ENCODE measurements at regions not wholly inside any gene's neighbourhood (a gene's known extent, or its start where the extent isn't known, plus 50 kb on each side); places are given as distances from the start of the nearest gene placed in this dataset.

DNA sequence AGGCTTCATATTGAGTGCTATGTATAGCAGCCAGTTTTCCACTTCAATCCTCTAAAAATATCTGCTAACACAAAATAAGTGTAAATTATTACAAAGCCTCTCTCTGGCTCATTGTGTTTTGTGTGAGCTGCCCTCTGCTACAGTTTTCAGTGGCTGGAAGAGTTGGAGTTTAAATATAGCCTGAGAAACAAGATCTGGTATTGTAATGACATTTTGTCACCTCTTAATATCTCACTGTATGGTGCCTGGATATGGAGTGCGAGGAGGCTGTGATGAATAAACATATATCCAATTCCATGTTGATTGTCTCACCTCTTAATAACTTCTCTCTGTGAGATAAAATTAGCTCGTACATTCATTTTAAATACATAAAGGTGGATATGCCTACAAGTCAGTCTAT is 269.7 kb downstream of the FLRT2 start:
- no peak for DNase-seq
- Histone ChIP-seq H3K4me1 (no peaks in the 10 kb centered on the region), H3K36me3 (no peaks in the 10 kb centered on the region), H3K9me3 (no peaks in the 10 kb centered on the region), H3K27ac (no peak overlapping the region), H3K4me3 (no peak overlapping the region), H3K27me3 (no peaks in the 10 kb centered on the region)
- intact Hi-C loops (cut with DNase I; ENCODE audit: low total_unique reads), result no loop called here
- TF ChIP-seq, protein P1, sequence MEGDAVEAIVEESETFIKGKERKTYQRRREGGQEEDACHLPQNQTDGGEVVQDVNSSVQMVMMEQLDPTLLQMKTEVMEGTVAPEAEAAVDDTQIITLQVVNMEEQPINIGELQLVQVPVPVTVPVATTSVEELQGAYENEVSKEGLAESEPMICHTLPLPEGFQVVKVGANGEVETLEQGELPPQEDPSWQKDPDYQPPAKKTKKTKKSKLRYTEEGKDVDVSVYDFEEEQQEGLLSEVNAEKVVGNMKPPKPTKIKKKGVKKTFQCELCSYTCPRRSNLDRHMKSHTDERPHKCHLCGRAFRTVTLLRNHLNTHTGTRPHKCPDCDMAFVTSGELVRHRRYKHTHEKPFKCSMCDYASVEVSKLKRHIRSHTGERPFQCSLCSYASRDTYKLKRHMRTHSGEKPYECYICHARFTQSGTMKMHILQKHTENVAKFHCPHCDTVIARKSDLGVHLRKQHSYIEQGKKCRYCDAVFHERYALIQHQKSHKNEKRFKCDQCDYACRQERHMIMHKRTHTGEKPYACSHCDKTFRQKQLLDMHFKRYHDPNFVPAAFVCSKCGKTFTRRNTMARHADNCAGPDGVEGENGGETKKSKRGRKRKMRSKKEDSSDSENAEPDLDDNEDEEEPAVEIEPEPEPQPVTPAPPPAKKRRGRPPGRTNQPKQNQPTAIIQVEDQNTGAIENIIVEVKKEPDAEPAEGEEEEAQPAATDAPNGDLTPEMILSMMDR (IDR thresholded peaks at IDR 0.05), result no peak

DNA sequence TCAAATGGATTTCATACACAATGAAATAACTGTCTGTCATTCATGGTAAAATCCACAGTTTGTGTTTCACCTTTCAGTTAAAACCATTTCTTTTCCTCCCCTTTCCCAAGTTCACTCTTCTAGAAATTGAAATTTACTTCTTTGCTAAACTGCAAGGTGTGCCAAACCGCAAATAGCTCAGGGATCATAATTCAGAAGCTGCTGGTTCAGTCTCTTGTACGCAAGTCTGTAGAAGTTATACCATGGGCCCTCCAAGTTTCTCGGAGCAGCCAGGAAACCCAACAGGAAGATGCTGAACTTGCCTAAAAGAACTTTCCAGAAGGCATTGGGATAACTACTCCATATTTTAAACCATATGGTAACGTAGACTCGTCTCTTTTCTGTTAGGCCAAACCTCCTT is 268.9 kb downstream of the FLRT2 start:
- Histone ChIP-seq H3K9me3 (no peaks in the 10 kb centered on the region), H3K27ac (no peak overlapping the region), H3K36me3 (no peaks in the 10 kb centered on the region), H3K27me3 (no peaks in the 10 kb centered on the region), H3K4me3 (no peak overlapping the region), H3K4me1 (no peaks in the 10 kb centered on the region)
- intact Hi-C loops (cut with DNase I; ENCODE audit: low total_unique reads), result no loop called here
- no peak for DNase-seq
- TF ChIP-seq, protein P1 (IDR thresholded peaks at IDR 0.05), result no peak

DNA sequence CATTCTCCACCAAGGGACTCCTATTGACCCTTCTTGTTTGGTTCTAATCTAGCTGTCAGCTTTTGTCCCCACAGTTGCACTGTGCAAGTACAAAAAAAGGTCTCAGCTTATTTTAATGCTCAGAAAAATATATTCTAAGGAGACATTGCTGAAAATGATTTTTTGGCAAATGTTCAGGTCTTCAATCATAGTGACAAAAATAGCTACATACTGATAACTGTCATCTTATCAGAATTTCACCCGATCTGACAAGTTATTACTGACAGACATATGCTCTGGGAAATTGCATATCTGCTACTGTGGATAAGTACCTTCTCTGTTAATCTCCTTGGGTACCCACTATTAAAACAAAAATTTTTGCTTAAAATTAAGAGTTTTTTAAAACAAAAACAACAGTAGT is 263.6 kb downstream of the FLRT2 start:
- intact Hi-C loops (cut with DNase I; ENCODE audit: low total_unique reads), result no loop called here
- Histone ChIP-seq H3K9me3 (no peaks in the 10 kb centered on the region), H3K4me1 (no peaks in the 10 kb centered on the region), H3K27ac (no peak overlapping the region), H3K4me3 (no peak overlapping the region), H3K36me3 (no peaks in the 10 kb centered on the region), H3K27me3 (no peaks in the 10 kb centered on the region)
- no peak for DNase-seq
- TF ChIP-seq, protein P1 (IDR thresholded peaks at IDR 0.05), result no peak

DNA sequence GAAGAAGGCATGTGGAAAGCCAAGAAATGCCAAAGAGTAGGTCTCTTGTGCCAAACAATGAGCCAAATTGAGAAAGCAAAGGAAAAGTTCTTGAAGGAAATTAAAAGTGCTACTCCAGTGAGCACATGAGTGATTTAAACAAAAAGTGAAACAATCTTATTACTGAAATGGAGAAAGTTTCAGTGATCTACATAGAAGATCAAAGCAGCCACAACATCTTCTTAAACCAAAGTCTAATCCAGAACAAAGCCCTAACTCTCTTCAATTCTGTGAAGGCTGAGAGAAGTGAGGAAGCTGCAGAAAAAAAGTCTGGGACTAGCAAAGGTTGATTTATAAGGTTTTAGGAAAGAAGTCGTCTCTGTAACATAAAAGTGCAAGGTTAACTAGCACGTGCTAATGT is 259.6 kb downstream of the FLRT2 start:
- Histone ChIP-seq H3K27ac (no peak overlapping the region), H3K4me3 (no peak overlapping the region), H3K36me3 (no peaks in the 10 kb centered on the region), H3K27me3 (no peaks in the 10 kb centered on the region), H3K4me1 (no peaks in the 10 kb centered on the region), H3K9me3 (no peaks in the 10 kb centered on the region)
- TF ChIP-seq, protein P1 (IDR thresholded peaks at IDR 0.05), result no peak
- DNase-seq, result no peak
- intact Hi-C loops (cut with DNase I; ENCODE audit: low total_unique reads), result no loop called here

DNA sequence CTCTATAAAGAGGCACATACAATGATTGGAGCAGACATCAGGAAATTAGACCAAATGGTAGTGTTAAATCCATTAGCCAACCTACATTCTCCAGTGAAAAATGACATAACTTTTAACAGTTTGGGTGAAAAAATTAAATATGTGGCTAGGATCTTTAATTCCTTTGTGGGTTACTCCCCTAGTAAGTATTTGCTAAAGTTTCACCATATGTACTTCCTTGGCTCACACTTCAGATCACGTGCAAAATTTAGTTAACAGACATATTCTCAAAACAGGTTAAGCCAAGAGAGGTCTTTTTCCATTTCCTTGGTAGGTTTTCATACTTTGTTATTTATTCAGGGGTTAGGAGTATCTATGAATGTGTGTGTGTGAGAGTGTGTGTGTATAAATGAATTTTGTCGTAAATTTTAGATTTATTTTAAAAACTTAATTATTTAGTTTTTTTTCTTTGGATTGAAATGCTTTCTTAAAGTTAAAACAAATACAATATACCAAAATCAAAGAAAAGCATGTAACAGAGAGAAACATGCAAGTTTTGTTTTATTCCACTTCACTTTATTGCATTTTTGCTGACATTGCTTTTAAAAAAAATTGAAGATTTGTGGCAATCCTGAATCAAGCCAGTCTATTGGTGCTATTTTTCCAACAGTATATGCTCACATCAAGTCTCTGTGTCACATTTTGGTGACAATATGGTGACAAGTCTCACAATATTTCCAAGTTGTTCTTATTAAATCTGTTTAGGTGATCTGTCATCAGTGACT is 258.7 kb downstream of the FLRT2 start:
- Histone ChIP-seq H3K27ac (no peak overlapping the region), H3K4me1 (no peaks in the 10 kb centered on the region), H3K4me3 (no peak overlapping the region), H3K36me3 (no peaks in the 10 kb centered on the region), H3K9me3 (no peaks in the 10 kb centered on the region), H3K27me3 (no peaks in the 10 kb centered on the region)
- TF ChIP-seq, protein P1 (IDR thresholded peaks at IDR 0.05), result no peak
- intact Hi-C loops (cut with DNase I; ENCODE audit: low total_unique reads), result no loop called here
- no peak for DNase-seq

DNA sequence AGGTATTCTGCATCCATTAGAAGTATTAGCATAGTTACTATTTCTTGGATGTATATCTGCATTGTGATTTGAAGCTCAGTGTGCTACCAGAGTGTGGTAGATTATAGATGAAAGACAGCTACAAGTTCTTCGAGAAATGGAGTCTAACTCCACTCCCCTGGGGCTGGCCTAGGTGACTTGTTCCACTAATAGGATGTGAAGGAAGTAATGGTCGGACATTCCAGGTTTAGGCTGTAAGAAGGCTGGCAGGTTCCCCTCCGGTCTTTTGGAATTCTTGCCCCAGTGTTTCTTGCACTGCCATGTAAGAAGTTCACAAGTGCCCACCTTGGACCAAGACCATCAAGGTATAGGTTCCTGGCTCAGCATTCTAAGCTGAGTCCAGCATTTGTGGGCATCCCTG is 236.4 kb downstream of the FLRT2 start:
- intact Hi-C loops (cut with DNase I; ENCODE audit: low total_unique reads), result no loop called here
- TF ChIP-seq, protein P1 (IDR thresholded peaks at IDR 0.05), result no peak
- Histone ChIP-seq H3K27me3 (no peaks in the 10 kb centered on the region), H3K9me3 (no peaks in the 10 kb centered on the region), H3K4me1 (no peaks in the 10 kb centered on the region), H3K36me3 (no peaks in the 10 kb centered on the region), H3K4me3 (no peak overlapping the region), H3K27ac (no peak overlapping the region)
- DNase-seq, result no peak
